WTC11 (cell line): ENCODE measurements at regions not wholly inside any gene's neighbourhood (a gene's known extent, or its start where the extent isn't known, plus 50 kb on each side); places are given as distances from the start of the nearest gene placed in this dataset.

ENCODE experiments used
- ATAC-seq: fragments of 200-7000 bp; cut with Tn5 transposase; 2 replicates; pipeline ENCODE4 v1.10.0; 2021; ENCODE audit warnings: mild to moderate bottlenecking, moderate library complexity
- CTCF ChIA-PET: fragments of 300-600 bp; sonication (Branson Sonifier 250); formaldehyde crosslinking; loops from one replicate; lab custom pipeline; 2021; ENCODE audit warnings: antibody characterized with exemption; lab: Charles Lee
- POLR2A ChIA-PET: fragments of 350-600 bp; sonication (Branson Sonifier 250); formaldehyde crosslinking; loops from one replicate; lab custom pipeline; 2021; ENCODE audit warnings: antibody characterized with exemption; lab: Charles Lee
- DNase-seq: peaks from one replicate; pipeline ENCODE4 v3.0.0; 2021; ENCODE audit warnings: low spot score
- H3K27ac Mint-ChIP-seq: 2 replicates; pipeline ENCODE4 v1.8.0; 2021; ENCODE audit warnings: mixed read lengths
- H3K27me3 Mint-ChIP-seq: 2 replicates; pipeline ENCODE4 v1.8.0; 2021; ENCODE audit warnings: low read depth, mild to moderate bottlenecking, moderate library complexity, mixed read lengths
- H3K36me3 Mint-ChIP-seq: 2 replicates; pipeline ENCODE4 v1.8.0; 2021; ENCODE audit warnings: mixed read lengths
- H3K4me1 Mint-ChIP-seq: 2 replicates; pipeline ENCODE4 v1.8.0; 2022; ENCODE audit warnings: mixed read lengths
- H3K4me3 Mint-ChIP-seq: 2 replicates; pipeline ENCODE4 v1.8.0; 2021; ENCODE audit warnings: mild to moderate bottlenecking, moderate library complexity, mixed read lengths
- H3K9me3 Mint-ChIP-seq: 2 replicates; pipeline ENCODE4 v1.8.0; 2021; ENCODE audit warnings: mixed read lengths
- CREM ChIP-seq: sonication (generic); formaldehyde crosslinking; IDR thresholded peaks from 2 replicates; pipeline ENCODE4 v1.8.1; 2022; ENCODE audit warnings: mild to moderate bottlenecking, missing genetic modification reagents, moderate library complexity
- E2F5 ChIP-seq: sonication (generic); formaldehyde crosslinking; IDR thresholded peaks from 2 replicates; pipeline ENCODE4 v1.8.1; 2022; ENCODE audit warnings: mild to moderate bottlenecking, moderate library complexity, missing genetic modification reagents
- FOXP4 ChIP-seq: sonication (generic); formaldehyde crosslinking; IDR thresholded peaks from 2 replicates; pipeline ENCODE4 v1.8.0; 2022; ENCODE audit warnings: mild to moderate bottlenecking, missing genetic modification reagents
- HMGA2 ChIP-seq: fragments of 250-450 bp; sonication (Bioruptor Pico); IDR thresholded peaks from 2 replicates; pipeline ENCODE4 v1.4.0; 2021; ENCODE audit warnings: mild to moderate bottlenecking, moderate library complexity
- IRF2 ChIP-seq: sonication (generic); formaldehyde crosslinking; IDR thresholded peaks from 2 replicates; pipeline ENCODE4 v1.8.0; 2022; ENCODE audit warnings: low read depth, missing genetic modification reagents, borderline replicate concordance
- MAX ChIP-seq: sonication (generic); formaldehyde crosslinking; IDR thresholded peaks from 2 replicates; pipeline ENCODE4 v1.8.0; 2022; ENCODE audit warnings: mild to moderate bottlenecking, missing genetic modification reagents
- MYBL2 ChIP-seq: sonication (generic); formaldehyde crosslinking; IDR thresholded peaks from 2 replicates; pipeline ENCODE4 v1.8.1; 2023; ENCODE audit warnings: mild to moderate bottlenecking, moderate library complexity, missing genetic modification reagents
- NFATC4 ChIP-seq: fragments of 250-450 bp; sonication (Bioruptor Pico); IDR thresholded peaks from 2 replicates; pipeline ENCODE4 v1.9.0; 2021; ENCODE audit warnings: mild to moderate bottlenecking
- NFYB ChIP-seq: sonication (generic); formaldehyde crosslinking; conservative IDR thresholded peaks from 2 replicates; pipeline ENCODE4 v1.8.0; 2022; ENCODE audit warnings: low read depth, missing genetic modification reagents
- RELA ChIP-seq: sonication (generic); formaldehyde crosslinking; IDR thresholded peaks from 2 replicates; pipeline ENCODE4 v1.8.1; 2022; ENCODE audit warnings: missing genetic modification reagents, mild to moderate bottlenecking, borderline replicate concordance
- SMAD4 ChIP-seq: sonication (generic); formaldehyde crosslinking; IDR thresholded peaks from 2 replicates; pipeline ENCODE4 v1.8.0; 2022; ENCODE audit warnings: mild to moderate bottlenecking, missing genetic modification reagents
- TP53 ChIP-seq: sonication (generic); formaldehyde crosslinking; IDR thresholded peaks from 2 replicates; pipeline ENCODE4 v1.8.1; 2023; ENCODE audit warnings: mild to moderate bottlenecking, missing genetic modification reagents
- ZNF219 ChIP-seq: sonication (generic); formaldehyde crosslinking; IDR thresholded peaks from 2 replicates; pipeline ENCODE4 v1.8.0; 2023; ENCODE audit warnings: missing genetic modification reagents, mild to moderate bottlenecking, borderline replicate concordance
- ZNF263 ChIP-seq: sonication (generic); formaldehyde crosslinking; IDR thresholded peaks from 2 replicates; pipeline ENCODE4 v1.8.1; 2022; ENCODE audit warnings: low read depth, mild to moderate bottlenecking, moderate library complexity, missing genetic modification reagents
- ZNF671 ChIP-seq: fragments of 250-450 bp; sonication (Bioruptor Pico); IDR thresholded peaks from 2 replicates; pipeline ENCODE4 v1.8.0; 2021; ENCODE audit warnings: mild to moderate bottlenecking
- TF ChIP-seq, protein P1 (sequence below): sonication (generic); formaldehyde crosslinking; IDR thresholded peaks from 2 replicates; pipeline ENCODE4 v1.8.1; 2022; ENCODE audit warnings: low read depth, mild to moderate bottlenecking, moderate library complexity, missing genetic modification reagents, borderline replicate concordance
- TF ChIP-seq, protein P2 (sequence below): sonication (generic); formaldehyde crosslinking; IDR thresholded peaks from 2 replicates; pipeline ENCODE4 v1.8.0; 2023; ENCODE audit warnings: missing genetic modification reagents, mild to moderate bottlenecking, borderline replicate concordance
- TF ChIP-seq, protein P3 (sequence below): sonication (generic); formaldehyde crosslinking; IDR thresholded peaks from 2 replicates; pipeline ENCODE4 v1.8.1; 2023; ENCODE audit warnings: mild to moderate bottlenecking, moderate library complexity, missing genetic modification reagents

GRCh38 chr15:77717333-77717990, 84.8 kb upstream of the LINGO1 start:
- DNase-seq: no peak
- Mint-ChIP-seq H3K27me3 (no peaks in the 10 kb centered on the region), H3K4me3 (no peak overlapping the region), H3K4me1 (peaks cover 12% of the 10 kb centered on the region)
- CTCF ChIA-PET: interaction anchor here (0.8 to 2.2 kb wide), 6 partner anchors 14 to 100 kb away, joined by 3 to 9 read pairs (median 3); no protein-coding TSS in a partner anchor
- POLR2A ChIA-PET: no interaction called here
- TF ChIP-seq CREM (no peak), FOXP4 (CRISPR knock-in tag) (no peak), ZNF671 (no peak), HMGA2 (CRISPR knock-in tag) (no peak), ZNF219 (CRISPR knock-in tag) (no peak), IRF2 (CRISPR knock-in tag) (no peak), RELA (no peak), MYBL2 (CRISPR knock-in tag) (no peak), MAX (CRISPR knock-in tag) (no peak), E2F5 (CRISPR knock-in tag) (no peak), NFYB (no peak), SMAD4 (CRISPR knock-in tag) (no peak), NFATC4 (CRISPR knock-in tag) (no peak)
- TF ChIP-seq, protein P1, sequence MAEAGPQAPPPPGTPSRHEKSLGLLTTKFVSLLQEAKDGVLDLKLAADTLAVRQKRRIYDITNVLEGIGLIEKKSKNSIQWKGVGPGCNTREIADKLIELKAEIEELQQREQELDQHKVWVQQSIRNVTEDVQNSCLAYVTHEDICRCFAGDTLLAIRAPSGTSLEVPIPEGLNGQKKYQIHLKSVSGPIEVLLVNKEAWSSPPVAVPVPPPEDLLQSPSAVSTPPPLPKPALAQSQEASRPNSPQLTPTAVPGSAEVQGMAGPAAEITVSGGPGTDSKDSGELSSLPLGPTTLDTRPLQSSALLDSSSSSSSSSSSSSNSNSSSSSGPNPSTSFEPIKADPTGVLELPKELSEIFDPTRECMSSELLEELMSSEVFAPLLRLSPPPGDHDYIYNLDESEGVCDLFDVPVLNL (CRISPR knock-in tag): no peak
- TF ChIP-seq, protein P2, sequence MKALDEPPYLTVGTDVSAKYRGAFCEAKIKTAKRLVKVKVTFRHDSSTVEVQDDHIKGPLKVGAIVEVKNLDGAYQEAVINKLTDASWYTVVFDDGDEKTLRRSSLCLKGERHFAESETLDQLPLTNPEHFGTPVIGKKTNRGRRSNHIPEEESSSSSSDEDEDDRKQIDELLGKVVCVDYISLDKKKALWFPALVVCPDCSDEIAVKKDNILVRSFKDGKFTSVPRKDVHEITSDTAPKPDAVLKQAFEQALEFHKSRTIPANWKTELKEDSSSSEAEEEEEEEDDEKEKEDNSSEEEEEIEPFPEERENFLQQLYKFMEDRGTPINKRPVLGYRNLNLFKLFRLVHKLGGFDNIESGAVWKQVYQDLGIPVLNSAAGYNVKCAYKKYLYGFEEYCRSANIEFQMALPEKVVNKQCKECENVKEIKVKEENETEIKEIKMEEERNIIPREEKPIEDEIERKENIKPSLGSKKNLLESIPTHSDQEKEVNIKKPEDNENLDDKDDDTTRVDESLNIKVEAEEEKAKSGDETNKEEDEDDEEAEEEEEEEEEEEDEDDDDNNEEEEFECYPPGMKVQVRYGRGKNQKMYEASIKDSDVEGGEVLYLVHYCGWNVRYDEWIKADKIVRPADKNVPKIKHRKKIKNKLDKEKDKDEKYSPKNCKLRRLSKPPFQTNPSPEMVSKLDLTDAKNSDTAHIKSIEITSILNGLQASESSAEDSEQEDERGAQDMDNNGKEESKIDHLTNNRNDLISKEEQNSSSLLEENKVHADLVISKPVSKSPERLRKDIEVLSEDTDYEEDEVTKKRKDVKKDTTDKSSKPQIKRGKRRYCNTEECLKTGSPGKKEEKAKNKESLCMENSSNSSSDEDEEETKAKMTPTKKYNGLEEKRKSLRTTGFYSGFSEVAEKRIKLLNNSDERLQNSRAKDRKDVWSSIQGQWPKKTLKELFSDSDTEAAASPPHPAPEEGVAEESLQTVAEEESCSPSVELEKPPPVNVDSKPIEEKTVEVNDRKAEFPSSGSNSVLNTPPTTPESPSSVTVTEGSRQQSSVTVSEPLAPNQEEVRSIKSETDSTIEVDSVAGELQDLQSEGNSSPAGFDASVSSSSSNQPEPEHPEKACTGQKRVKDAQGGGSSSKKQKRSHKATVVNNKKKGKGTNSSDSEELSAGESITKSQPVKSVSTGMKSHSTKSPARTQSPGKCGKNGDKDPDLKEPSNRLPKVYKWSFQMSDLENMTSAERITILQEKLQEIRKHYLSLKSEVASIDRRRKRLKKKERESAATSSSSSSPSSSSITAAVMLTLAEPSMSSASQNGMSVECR (CRISPR knock-in tag): no peak
- TF ChIP-seq, all 79 proteins: peak for 0
- Mint-ChIP-seq H3K36me3 (no peaks in the 10 kb centered on the region), H3K27ac (no peak overlapping the region), H3K9me3 (no peaks in the 10 kb centered on the region)
- no peak for ATAC-seq

DNA sequence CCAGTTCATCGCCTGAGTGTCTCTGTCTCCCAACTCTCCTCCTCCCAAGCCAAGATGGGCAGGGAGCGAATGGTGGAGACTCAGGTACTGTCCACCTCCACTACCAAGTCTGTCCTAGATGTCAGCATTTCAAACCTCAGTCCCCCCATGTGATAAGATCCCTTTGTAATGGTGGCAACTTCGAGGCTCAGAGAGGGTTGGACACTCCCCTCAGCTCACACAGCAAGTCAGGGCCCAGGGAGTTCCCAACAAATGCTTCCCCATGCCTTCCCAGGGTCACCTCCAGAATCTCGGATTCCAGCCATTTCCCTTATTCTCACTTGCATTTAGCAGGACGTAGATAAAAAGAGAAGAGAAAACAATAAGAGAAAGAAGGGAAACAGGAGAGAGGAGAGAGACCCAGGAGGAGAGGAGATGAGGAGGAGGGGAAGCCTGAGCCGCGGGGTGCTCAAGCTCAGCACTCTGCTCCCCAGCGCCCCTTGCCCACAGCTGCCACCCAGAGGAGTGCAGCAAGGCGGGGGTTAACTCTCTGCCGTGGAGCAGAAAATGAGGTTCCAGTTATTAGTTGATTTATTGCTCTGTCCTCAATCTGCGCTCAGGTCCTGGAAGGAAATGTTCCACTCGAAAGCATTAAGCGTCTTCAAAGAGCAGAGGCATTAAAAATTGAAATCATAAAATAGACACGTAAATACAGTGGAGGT, 84.1 kb upstream of the LINGO1 start:
- ChIA-PET CTCF (interaction anchor here (0.6 to 2.2 kb wide), 5 partner anchors 14 to 99 kb away, joined by 3 to 9 read pairs (median 3); no protein-coding TSS in a partner anchor), POLR2A (no interaction called here)
- no peak for TF ChIP-seq TP53 (CRISPR knock-in tag)
- TF ChIP-seq, protein P3, sequence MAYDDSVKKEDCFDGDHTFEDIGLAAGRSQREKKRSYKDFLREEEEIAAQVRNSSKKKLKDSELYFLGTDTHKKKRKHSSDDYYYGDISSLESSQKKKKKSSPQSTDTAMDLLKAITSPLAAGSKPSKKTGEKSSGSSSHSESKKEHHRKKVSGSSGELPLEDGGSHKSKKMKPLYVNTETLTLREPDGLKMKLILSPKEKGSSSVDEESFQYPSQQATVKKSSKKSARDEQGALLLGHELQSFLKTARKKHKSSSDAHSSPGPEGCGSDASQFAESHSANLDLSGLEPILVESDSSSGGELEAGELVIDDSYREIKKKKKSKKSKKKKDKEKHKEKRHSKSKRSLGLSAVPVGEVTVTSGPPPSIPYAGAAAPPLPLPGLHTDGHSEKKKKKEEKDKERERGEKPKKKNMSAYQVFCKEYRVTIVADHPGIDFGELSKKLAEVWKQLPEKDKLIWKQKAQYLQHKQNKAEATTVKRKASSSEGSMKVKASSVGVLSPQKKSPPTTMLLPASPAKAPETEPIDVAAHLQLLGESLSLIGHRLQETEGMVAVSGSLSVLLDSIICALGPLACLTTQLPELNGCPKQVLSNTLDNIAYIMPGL (CRISPR knock-in tag): no peak
- TF ChIP-seq ZNF263: no peak
- Mint-ChIP-seq H3K27ac (no peak overlapping the region), H3K9me3 (no peaks in the 10 kb centered on the region), H3K4me3 (no peak overlapping the region), H3K36me3 (no peaks in the 10 kb centered on the region), H3K4me1 (peaks cover 15% of the 10 kb centered on the region), H3K27me3 (no peaks in the 10 kb centered on the region)
- no peak for ATAC-seq
- DNase-seq: no peak
